MM.1S (cell line): ENCODE measurements at regions not wholly inside any gene's neighbourhood (a gene's known extent, or its start where the extent isn't known, plus 50 kb on each side); places are given as distances from the start of the nearest gene placed in this dataset.

Experiments
- CTCF ChIP-seq: fragments of 300-600 bp; sonication (generic); IDR thresholded peaks from 2 replicates; pipeline ENCODE4 v1.5.1; 2016; ENCODE audit warnings: antibody characterized with exemption, low read length, mixed read lengths
- EZH2 ChIP-seq: fragments of 300-600 bp; sonication (generic); optimal IDR thresholded peaks from 2 replicates; pipeline ENCODE3; 2017; ENCODE audit warnings: low read depth, mild to moderate bottlenecking, antibody characterized with exemption, low read length, mixed read lengths

GRCh38 chr12:32949815-32950214 lies 53.2 kb upstream of the PKP2 start:
- no peak for TF ChIP-seq CTCF
- no peak for TF ChIP-seq EZH2
